Uterus (tissue), 2 donors: ENCODE measurements at regions not wholly inside any gene's neighbourhood (a gene's known extent, or its start where the extent isn't known, plus 50 kb on each side); places are given as distances from the start of the nearest gene placed in this dataset.

Source experiments
- POLR2A ChIP-seq, 2 donors: fragments of 450-650 bp; IDR thresholded peaks; one replicate each; pipeline ENCODE4 v1.6.1; 2016; ENCODE audit warnings: antibody characterized with exemption in 2 of 2, mild to moderate bottlenecking in 1 of 2, moderate library complexity in 1 of 2
- TF ChIP-seq, protein P1 (sequence below), 4 experiments: fragments of 200-600 bp in 2 of 4; fragments of 450-650 bp in 2 of 4; sonication (generic) in 2 of 4; IDR thresholded peaks; one replicate each; pipeline ENCODE4 v1.5.1; 2016 to 2019; ENCODE audit warnings: antibody characterized with exemption in 4 of 4, mild to moderate bottlenecking in 2 of 4, moderate library complexity in 1 of 4

DNA sequence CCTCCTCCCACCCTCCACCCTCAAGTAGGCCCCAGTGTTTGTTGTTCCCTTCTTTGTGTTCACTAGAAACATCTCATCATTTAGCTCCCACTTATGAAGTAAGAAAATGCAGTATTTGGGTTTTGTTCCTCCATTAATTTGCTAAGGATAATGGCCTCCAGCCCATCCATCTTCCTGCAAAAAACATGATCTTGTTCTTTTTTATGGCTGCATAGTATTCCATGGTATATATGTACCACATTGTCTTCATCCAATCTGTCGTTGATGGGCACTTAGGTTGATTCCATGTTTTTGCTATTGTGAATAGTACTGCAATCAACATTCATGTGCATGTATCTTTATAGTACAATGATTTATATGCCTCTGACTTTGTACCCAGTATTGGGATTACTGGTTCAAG lies 416.8 kb upstream of the SASH1 start:
- no peak for TF ChIP-seq POLR2A (IDR thresholded peaks at IDR 0.05)
- TF ChIP-seq, protein P1, sequence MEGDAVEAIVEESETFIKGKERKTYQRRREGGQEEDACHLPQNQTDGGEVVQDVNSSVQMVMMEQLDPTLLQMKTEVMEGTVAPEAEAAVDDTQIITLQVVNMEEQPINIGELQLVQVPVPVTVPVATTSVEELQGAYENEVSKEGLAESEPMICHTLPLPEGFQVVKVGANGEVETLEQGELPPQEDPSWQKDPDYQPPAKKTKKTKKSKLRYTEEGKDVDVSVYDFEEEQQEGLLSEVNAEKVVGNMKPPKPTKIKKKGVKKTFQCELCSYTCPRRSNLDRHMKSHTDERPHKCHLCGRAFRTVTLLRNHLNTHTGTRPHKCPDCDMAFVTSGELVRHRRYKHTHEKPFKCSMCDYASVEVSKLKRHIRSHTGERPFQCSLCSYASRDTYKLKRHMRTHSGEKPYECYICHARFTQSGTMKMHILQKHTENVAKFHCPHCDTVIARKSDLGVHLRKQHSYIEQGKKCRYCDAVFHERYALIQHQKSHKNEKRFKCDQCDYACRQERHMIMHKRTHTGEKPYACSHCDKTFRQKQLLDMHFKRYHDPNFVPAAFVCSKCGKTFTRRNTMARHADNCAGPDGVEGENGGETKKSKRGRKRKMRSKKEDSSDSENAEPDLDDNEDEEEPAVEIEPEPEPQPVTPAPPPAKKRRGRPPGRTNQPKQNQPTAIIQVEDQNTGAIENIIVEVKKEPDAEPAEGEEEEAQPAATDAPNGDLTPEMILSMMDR (IDR thresholded peaks at IDR 0.05): no peak
